SU-DHL-6 (cell line): ENCODE measurements at regions not wholly inside any gene's neighbourhood (a gene's known extent, or its start where the extent isn't known, plus 50 kb on each side); places are given as distances from the start of the nearest gene placed in this dataset.

Experiments used
- H2AFZ ChIP-seq: fragments of 200-600 bp; sonication (generic); 2 replicates; pipeline ENCODE4 v1.6.1; 2014; ENCODE audit warnings: low read depth, mild to moderate bottlenecking, moderate library complexity, mixed read lengths, antibody characterized with exemption, low read length; ENCODE audit not compliant: severe bottlenecking
- H3F3A ChIP-seq: fragments of 200-600 bp; shearing (Covaris generic); 2 replicates; pipeline ENCODE4 v1.6.0; 2016; ENCODE audit warnings: antibody characterized with exemption, mild to moderate bottlenecking; ENCODE audit not compliant: insufficient read depth
- H3K27ac ChIP-seq: fragments of 200-600 bp; sonication (generic); 2 replicates; pipeline ENCODE4 v1.5.1; 2016; ENCODE audit warnings: low read depth, mild to moderate bottlenecking, low read length, moderate library complexity, mixed read lengths
- H3K27me3 ChIP-seq: fragments of 200-600 bp; sonication (generic), shearing (Covaris generic); 2 replicates; pipeline ENCODE4 v1.6.0; 2014; ENCODE audit warnings: mild to moderate bottlenecking, low read length
- H3K36me3 ChIP-seq: fragments of 200-600 bp; sonication (generic); 2 replicates; pipeline ENCODE4 v1.6.1; 2014; ENCODE audit warnings: mild to moderate bottlenecking, low read length, mixed read lengths
- H3K4me2 ChIP-seq: fragments of 300-600, 200-600 bp; shearing (Covaris generic), sonication (generic); 2 replicates; pipeline ENCODE4 v1.6.0; 2014; ENCODE audit warnings: low read length, low read depth, mild to moderate bottlenecking; ENCODE audit not compliant: poor library complexity, severe bottlenecking
- H3K4me3 ChIP-seq: fragments of 200-600 bp; sonication (generic); 2 replicates; pipeline ENCODE4 v1.5.1; 2014; ENCODE audit warnings: antibody characterized with exemption, low read length, mild to moderate bottlenecking, mixed read lengths; ENCODE audit not compliant: insufficient read depth, poor library complexity, severe bottlenecking
- H3K79me2 ChIP-seq: fragments of 200-600 bp; sonication (generic); 2 replicates; pipeline ENCODE4 v1.6.1; 2014; ENCODE audit warnings: mild to moderate bottlenecking, low read length, moderate library complexity; ENCODE audit not compliant: insufficient read depth
- H3K9ac ChIP-seq: fragments of 200-600 bp; sonication (generic); 2 replicates; pipeline ENCODE4 v1.7.0; 2014; ENCODE audit warnings: mild to moderate bottlenecking, low read length
- H3K9me2 ChIP-seq: fragments of 200-600 bp; sonication (generic); replicated peaks from 2 replicates; pipeline ENCODE4 v1.6.1; 2014; ENCODE audit warnings: low read length; ENCODE audit not compliant: insufficient read depth
- H3K9me3 ChIP-seq: fragments of 200-600 bp; sonication (generic); 2 replicates; pipeline ENCODE4 v1.6.1; 2014; ENCODE audit warnings: low read length, mixed read lengths; ENCODE audit not compliant: insufficient read depth
- H4K20me1 ChIP-seq: fragments of 200-600 bp; sonication (generic); 2 replicates; pipeline ENCODE4 v1.6.1; 2014; ENCODE audit warnings: low read depth, mild to moderate bottlenecking, antibody characterized with exemption, low read length, moderate library complexity, mixed read lengths
- EZH2phosphoT487 ChIP-seq: fragments of 200-600 bp; sonication (generic), shearing (Covaris generic); conservative IDR thresholded peaks from 2 replicates; pipeline ENCODE4 v1.6.1; 2018; ENCODE audit warnings: mild to moderate bottlenecking, antibody characterized with exemption, low read length, moderate library complexity, mixed read lengths
- TF ChIP-seq, protein P1 (sequence below): fragments of 200-600 bp; sonication (generic); IDR thresholded peaks from one replicate; pipeline ENCODE4 v1.5.1; 2017; ENCODE audit warnings: antibody characterized with exemption, mild to moderate bottlenecking, low read length, moderate library complexity; ENCODE audit not compliant: insufficient read depth, poor library complexity, severe bottlenecking

DNA sequence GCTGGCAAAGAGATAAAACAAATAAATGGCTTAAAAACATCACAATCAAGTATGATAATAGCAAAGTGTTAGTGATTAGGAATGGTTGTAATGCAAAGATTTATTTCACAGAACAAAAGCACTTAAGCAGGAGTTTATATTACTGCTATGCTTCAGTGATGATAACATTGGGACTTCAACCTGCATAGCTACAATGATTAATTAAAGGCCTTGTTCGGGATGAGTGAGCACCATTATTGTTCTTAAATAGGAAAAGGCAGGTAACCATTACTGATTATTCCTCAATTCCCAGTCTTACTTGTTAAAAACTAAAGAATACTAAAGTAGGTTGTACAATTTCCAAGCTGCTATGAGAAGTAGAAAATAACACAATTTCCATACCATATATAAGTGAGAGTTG, 1247.5 kb upstream of the CDH8 start:
- Histone ChIP-seq H3K9me2 (no peaks in the 10 kb centered on the region), H2AFZ (no peak overlapping the region), H3K4me2 (no peak overlapping the region), H4K20me1 (no peaks in the 10 kb centered on the region), H3K27ac (no peak overlapping the region), H3K9ac (no peak overlapping the region), H3K27me3 (no peaks in the 10 kb centered on the region), H3K36me3 (no peaks in the 10 kb centered on the region), H3K4me3 (no peak overlapping the region), H3F3A (no peaks in the 10 kb centered on the region), H3K79me2 (no peaks in the 10 kb centered on the region), H3K9me3 (no peaks in the 10 kb centered on the region)
- TF ChIP-seq, protein P1, sequence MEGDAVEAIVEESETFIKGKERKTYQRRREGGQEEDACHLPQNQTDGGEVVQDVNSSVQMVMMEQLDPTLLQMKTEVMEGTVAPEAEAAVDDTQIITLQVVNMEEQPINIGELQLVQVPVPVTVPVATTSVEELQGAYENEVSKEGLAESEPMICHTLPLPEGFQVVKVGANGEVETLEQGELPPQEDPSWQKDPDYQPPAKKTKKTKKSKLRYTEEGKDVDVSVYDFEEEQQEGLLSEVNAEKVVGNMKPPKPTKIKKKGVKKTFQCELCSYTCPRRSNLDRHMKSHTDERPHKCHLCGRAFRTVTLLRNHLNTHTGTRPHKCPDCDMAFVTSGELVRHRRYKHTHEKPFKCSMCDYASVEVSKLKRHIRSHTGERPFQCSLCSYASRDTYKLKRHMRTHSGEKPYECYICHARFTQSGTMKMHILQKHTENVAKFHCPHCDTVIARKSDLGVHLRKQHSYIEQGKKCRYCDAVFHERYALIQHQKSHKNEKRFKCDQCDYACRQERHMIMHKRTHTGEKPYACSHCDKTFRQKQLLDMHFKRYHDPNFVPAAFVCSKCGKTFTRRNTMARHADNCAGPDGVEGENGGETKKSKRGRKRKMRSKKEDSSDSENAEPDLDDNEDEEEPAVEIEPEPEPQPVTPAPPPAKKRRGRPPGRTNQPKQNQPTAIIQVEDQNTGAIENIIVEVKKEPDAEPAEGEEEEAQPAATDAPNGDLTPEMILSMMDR, result no peak
- TF ChIP-seq EZH2phosphoT487, result no peak

DNA sequence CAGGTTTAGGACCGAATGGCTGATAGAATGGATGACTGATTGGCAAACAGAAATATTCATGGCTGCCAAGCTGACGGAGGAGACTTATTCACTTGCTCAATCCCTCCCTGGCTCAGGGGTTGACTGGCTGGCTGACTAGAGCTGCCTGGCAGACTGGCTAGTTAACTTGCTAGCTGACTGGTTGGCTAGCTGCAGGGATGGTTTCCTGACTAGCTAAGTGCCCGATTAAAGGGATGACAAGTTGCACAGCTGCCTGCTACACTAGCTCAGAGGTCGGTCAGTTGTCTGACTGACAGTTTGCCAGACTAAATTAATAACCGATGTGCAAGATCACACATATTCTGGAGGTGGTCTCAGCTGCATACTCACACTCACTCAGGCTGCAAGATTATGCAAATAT, 1208.4 kb upstream of the CDH8 start:
- no peak overlapping the region for H2AFZ ChIP-seq
- H3K9ac ChIP-seq, result no peak overlapping the region
- H3K4me3 ChIP-seq, result no peak overlapping the region
- no peak for TF ChIP-seq EZH2phosphoT487
- TF ChIP-seq, protein P1, result no peak
- no peaks in the 10 kb centered on the region for H3F3A ChIP-seq
- no peaks in the 10 kb centered on the region for H3K27me3 ChIP-seq
- no peaks in the 10 kb centered on the region for H3K36me3 ChIP-seq
- no peaks in the 10 kb centered on the region for H4K20me1 ChIP-seq
- no peak overlapping the region for H3K27ac ChIP-seq
- H3K79me2 ChIP-seq, result no peaks in the 10 kb centered on the region
- H3K9me2 ChIP-seq, result no peaks in the 10 kb centered on the region
- H3K4me2 ChIP-seq, result no peak overlapping the region
- no peaks in the 10 kb centered on the region for H3K9me3 ChIP-seq

- no peak overlapping the region for H3K27ac ChIP-seq
- no peaks in the 10 kb centered on the region for H3K27me3 ChIP-seq
- no peaks in the 10 kb centered on the region for H3K9me2 ChIP-seq
- no peaks in the 10 kb centered on the region for H3K79me2 ChIP-seq
- no peak overlapping the region for H3K4me2 ChIP-seq
- TF ChIP-seq EZH2phosphoT487, result no peak
- TF ChIP-seq, protein P1, result no peak
- no peaks in the 10 kb centered on the region for H4K20me1 ChIP-seq
- no peaks in the 10 kb centered on the region for H3K36me3 ChIP-seq
- no peak overlapping the region for H3K4me3 ChIP-seq
- H3K9ac ChIP-seq, result no peak overlapping the region
- H3F3A ChIP-seq, result no peaks in the 10 kb centered on the region
- no peak overlapping the region for H2AFZ ChIP-seq
- no peaks in the 10 kb centered on the region for H3K9me3 ChIP-seq
These were observed 1205.3 kb upstream of the CDH8 start for GRCh38 chr16:63241497-63242028.
